Adrenal gland (tissue), 9 donors: ENCODE measurements at regions not wholly inside any gene's neighbourhood (a gene's known extent, or its start where the extent isn't known, plus 50 kb on each side); places are given as distances from the start of the nearest gene placed in this dataset.

Experiments used
- DNase-seq, 7 donors: peaks; one replicate each; pipeline ENCODE4 v3.0.0-alpha.2; 2019 to 2020
- H3K27ac ChIP-seq, 5 donors: fragments of 200-600 bp; sonication (generic) in 4 of 5; 1 replicate in 3 of 5; 2 replicates in 2 of 5; pipeline versions ENCODE4 v1.5.1 to v1.8.0; 2016 to 2020; ENCODE audit warnings: mild to moderate bottlenecking in 1 of 5
- H3K27me3 ChIP-seq: fragments of 200-600 bp; 2 replicates; pipeline ENCODE4 v1.8.0; 2021
- H3K36me3 ChIP-seq, 2 donors: fragments of 200-600 bp; replicated peaks in 1 of 2; 1 replicate in 1 of 2; 2 replicates in 1 of 2; pipeline versions ENCODE4 v1.5.1 to v1.8.0; 2018 to 2022
- H3K4me1 ChIP-seq, 2 donors: fragments of 200-600 bp; replicated peaks in 1 of 2; 1 replicate in 1 of 2; 2 replicates in 1 of 2; pipeline versions ENCODE4 v1.5.1 to v1.8.0; 2018 to 2021
- H3K4me3 ChIP-seq, 4 donors: fragments of 200-600 bp; sonication (generic) in 3 of 4; one replicate each; pipeline ENCODE4 v1.5.1; 2016 to 2018
- H3K9me3 ChIP-seq, 3 donors: fragments of 200-600 bp; sonication (generic) in 1 of 3; replicated peaks in 1 of 3; 1 replicate in 2 of 3; 2 replicates in 1 of 3; pipeline versions ENCODE4 v1.5.1 to v1.8.0; 2016 to 2021
- CTCF ChIP-seq, 6 experiments: fragments of 450-650 bp in 4 of 6; fragments of 200-600 bp in 2 of 6; sonication (generic) in 1 of 6; IDR thresholded peaks; 1 replicate in 5 of 6; 2 replicates in 1 of 6; pipeline versions ENCODE4 v1.5.1 to v1.8.0; 2016 to 2021; ENCODE audit warnings: antibody characterized with exemption in 6 of 6, mild to moderate bottlenecking in 2 of 6, moderate library complexity in 1 of 6
- POLR2A ChIP-seq, 2 donors: fragments of 450-650 bp; IDR thresholded peaks; one replicate each; pipeline ENCODE4 v1.6.1; 2017; ENCODE audit warnings: antibody characterized with exemption in 2 of 2, mild to moderate bottlenecking in 2 of 2, moderate library complexity in 1 of 2
- WGBS, 4 donors: extraction: QIAGEN DNeasy Blood & Tissue Kit in 2 of 4; methylation state at CpG; one replicate each; pipeline versions ENCODE4 v1.1.5 to v1.1.7; 2013 to 2017; 5-methylcytosine and 5-hydroxymethylcytosine counted together
- intact Hi-C, 2 donors: fragments of 100-400 bp; cut with DNase I; formaldehyde crosslinking; loops; one replicate each; pipeline versions ENCODE4 v1.14.1 to v1.15.0; 2022 to 2023
- small RNA-seq, 2 donors: library from RNA; depleted of rRNA; stranded (forward); fragments of <200 nt; gene quantifications; one replicate each; pipeline ENCODE3, GENCODE V24; 2016
- donor health status: healthy with polysubstance abuse.
- donor health status: Bipolar disorder and iron deficiency.
- donor health status: DM: yes; HTN: yes; CAD: no.
- donor health status: DM: no; HTN: no; CAD: no.
- donor health status: DM: no; HTN: no; CAD: no.

- no peak overlapping the region for H3K27ac ChIP-seq
- DNase-seq: no peak
- H3K27me3 ChIP-seq: no peaks in the 10 kb centered on the region
- no peaks in the 10 kb centered on the region for H3K36me3 ChIP-seq
- intact Hi-C loops: no loop called here
- TF ChIP-seq POLR2A (IDR thresholded peaks at IDR 0.05): no peak
- no peak for TF ChIP-seq CTCF (IDR thresholded peaks at IDR 0.05)
- no peaks in the 10 kb centered on the region for H3K4me1 ChIP-seq
- no peaks in the 10 kb centered on the region for H3K9me3 ChIP-seq
- H3K4me3 ChIP-seq: no peak overlapping the region
Measured at GRCh38 chr2:192250961-192251360, 56.2 kb upstream of the TMEFF2 start.

GRCh38 chr2:192247456-192247855, 52.7 kb upstream of the TMEFF2 start:
- 82 to 88% (median 87%) methylated on average over 3 of the region's 3 CpGs for WGBS, 4 donors

GRCh38 chr2:192246297-192246696, 51.6 kb upstream of the TMEFF2 start:
- WGBS, 4 donors: 74 to 95% (median 79%) methylated on average over 3 of the region's 3 CpGs
- no peak for DNase-seq
- no peak overlapping the region for H3K4me3 ChIP-seq
- H3K9me3 ChIP-seq: no peaks in the 10 kb centered on the region
- H3K27ac ChIP-seq: no peak overlapping the region
- TF ChIP-seq CTCF (IDR thresholded peaks at IDR 0.05) (no peak), POLR2A (IDR thresholded peaks at IDR 0.05) (no peak)
- H3K36me3 ChIP-seq: no peaks in the 10 kb centered on the region
- intact Hi-C loops: no loop called here
- no peaks in the 10 kb centered on the region for H3K4me1 ChIP-seq
- no peaks in the 10 kb centered on the region for H3K27me3 ChIP-seq

More at GRCh38 chr2:192247456-192247855, 52.7 kb upstream of the TMEFF2 start:
- H3K4me1 ChIP-seq: no peaks in the 10 kb centered on the region
- TF ChIP-seq POLR2A (IDR thresholded peaks at IDR 0.05): no peak
- no peak for TF ChIP-seq CTCF (IDR thresholded peaks at IDR 0.05)
- H3K27ac ChIP-seq: no peak overlapping the region
- no peak for DNase-seq
- no peaks in the 10 kb centered on the region for H3K9me3 ChIP-seq
- H3K27me3 ChIP-seq: no peaks in the 10 kb centered on the region
- intact Hi-C loops: no loop called here
- H3K36me3 ChIP-seq: no peaks in the 10 kb centered on the region
- no peak overlapping the region for H3K4me3 ChIP-seq

- Histone ChIP-seq H3K4me1 (no peaks in the 10 kb centered on the region), H3K9me3 (no peaks in the 10 kb centered on the region), H3K27me3 (no peaks in the 10 kb centered on the region), H3K36me3 (no peaks in the 10 kb centered on the region), H3K4me3 (no peak overlapping the region), H3K27ac (no peak overlapping the region)
- TF ChIP-seq CTCF (IDR thresholded peaks at IDR 0.05) (no peak), POLR2A (IDR thresholded peaks at IDR 0.05) (no peak)
- 64 to 75% (median 71%) methylated on average over 3 of the region's 3 CpGs for whole genome bisulfite sequencing, 4 donors
- intact Hi-C loops: no loop called here
- DNase-seq: no peak
Measured at GRCh38 chr2:192245329-192245728, 50.6 kb upstream of the TMEFF2 start.

Small RNA genes in the stretch of these regions (small RNA-seq; reads per million reads assigned to genes)
- gene AC068135.1 (0 reads per million in 2 donors), gene AC074290.1 (0 reads per million in 2 donors), gene RF00017 (0 reads per million in 2 donors), gene RF00273 (0 reads per million in 2 donors), gene RNU6-169P (0 reads per million in 2 donors)
